ENCODE measurements at regions not wholly inside any gene's neighbourhood (a gene's known extent, or its start where the extent isn't known, plus 50 kb on each side); places are given as distances from the start of the nearest gene placed in this dataset.

DNA sequence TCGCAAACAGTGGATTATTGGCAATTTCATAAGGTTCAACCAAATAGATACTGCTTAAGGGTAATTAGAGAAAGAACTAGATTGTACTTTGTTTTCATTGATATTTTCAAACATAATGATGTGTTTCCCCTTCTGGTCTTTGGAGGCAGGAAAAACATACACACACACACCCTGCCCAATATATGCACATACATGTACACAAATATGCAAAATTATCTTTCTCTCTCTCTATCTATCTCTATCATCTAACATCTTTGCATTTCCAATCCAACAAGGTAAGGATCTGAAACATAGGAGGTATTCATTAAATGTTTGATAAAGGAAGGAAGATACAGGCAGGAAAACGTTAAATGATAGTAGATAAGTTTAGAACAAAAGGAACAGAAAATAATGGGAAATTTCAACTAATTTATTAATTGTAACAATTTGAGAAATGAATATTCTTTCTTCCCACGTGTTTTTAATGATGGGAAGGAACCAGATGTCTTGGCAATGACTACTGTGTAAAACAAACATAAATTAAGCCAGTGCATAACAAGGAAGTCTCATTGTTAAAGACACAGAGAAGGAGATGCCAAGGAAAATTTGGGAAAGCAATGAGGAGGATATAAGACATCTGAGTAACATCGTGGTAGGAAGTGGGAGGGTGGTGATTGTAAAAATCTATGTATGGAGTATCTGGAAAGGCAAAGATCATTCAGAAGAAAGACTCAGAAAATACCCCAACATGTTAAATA, 532.1 kb downstream of the GBA3 start:
- Histone ChIP-seq H3K4me3 (ENCODE audit: low read length) (no peak overlapping the region), H3K27me3 (ENCODE audit: control insufficient read depth, insufficient read depth, low read length) (no peaks in the 10 kb centered on the region), H3K27ac (ENCODE audit: low read length) (no peak overlapping the region), H3K36me3 (ENCODE audit: control insufficient read depth, insufficient read depth, low read length) (no peaks in the 10 kb centered on the region), H3K9me3 (ENCODE audit: control insufficient read depth, insufficient read depth, low read length) (no peaks in the 10 kb centered on the region), H3K4me1 (ENCODE audit: control insufficient read depth, insufficient read depth, low read length) (no peaks in the 10 kb centered on the region)
- ATAC-seq (no peak), DNase-seq (no peak)
- WGBS (ENCODE audit: insufficient coverage), result 73% methylated on average over 2 of the region's 4 CpGs
- Mint-ChIP-seq H3K27ac (no peak overlapping the region), H3K9me3 (peaks cover 19 to 27% of the 10 kb centered on the region in 2 donors), H3K36me3 (peaks cover 5% of the 10 kb centered on the region), H3K4me1 (no peaks in the 10 kb centered on the region), H3K27me3 (ENCODE audit: low read depth in 2 of 2) (no peaks in the 10 kb centered on the region), H3K4me3 (no peak overlapping the region)
- TF ChIP-seq, protein P1, sequence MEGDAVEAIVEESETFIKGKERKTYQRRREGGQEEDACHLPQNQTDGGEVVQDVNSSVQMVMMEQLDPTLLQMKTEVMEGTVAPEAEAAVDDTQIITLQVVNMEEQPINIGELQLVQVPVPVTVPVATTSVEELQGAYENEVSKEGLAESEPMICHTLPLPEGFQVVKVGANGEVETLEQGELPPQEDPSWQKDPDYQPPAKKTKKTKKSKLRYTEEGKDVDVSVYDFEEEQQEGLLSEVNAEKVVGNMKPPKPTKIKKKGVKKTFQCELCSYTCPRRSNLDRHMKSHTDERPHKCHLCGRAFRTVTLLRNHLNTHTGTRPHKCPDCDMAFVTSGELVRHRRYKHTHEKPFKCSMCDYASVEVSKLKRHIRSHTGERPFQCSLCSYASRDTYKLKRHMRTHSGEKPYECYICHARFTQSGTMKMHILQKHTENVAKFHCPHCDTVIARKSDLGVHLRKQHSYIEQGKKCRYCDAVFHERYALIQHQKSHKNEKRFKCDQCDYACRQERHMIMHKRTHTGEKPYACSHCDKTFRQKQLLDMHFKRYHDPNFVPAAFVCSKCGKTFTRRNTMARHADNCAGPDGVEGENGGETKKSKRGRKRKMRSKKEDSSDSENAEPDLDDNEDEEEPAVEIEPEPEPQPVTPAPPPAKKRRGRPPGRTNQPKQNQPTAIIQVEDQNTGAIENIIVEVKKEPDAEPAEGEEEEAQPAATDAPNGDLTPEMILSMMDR (IDR thresholded peaks at IDR 0.05), result no peak
- intact Hi-C loops (cut with micrococcal nuclease), result no loop called here

- no peaks in the 10 kb centered on the region for H3K4me1 Mint-ChIP-seq
Measured at GRCh38 chr4:23220911-23221310, 528.2 kb downstream of the GBA3 start.

DNA sequence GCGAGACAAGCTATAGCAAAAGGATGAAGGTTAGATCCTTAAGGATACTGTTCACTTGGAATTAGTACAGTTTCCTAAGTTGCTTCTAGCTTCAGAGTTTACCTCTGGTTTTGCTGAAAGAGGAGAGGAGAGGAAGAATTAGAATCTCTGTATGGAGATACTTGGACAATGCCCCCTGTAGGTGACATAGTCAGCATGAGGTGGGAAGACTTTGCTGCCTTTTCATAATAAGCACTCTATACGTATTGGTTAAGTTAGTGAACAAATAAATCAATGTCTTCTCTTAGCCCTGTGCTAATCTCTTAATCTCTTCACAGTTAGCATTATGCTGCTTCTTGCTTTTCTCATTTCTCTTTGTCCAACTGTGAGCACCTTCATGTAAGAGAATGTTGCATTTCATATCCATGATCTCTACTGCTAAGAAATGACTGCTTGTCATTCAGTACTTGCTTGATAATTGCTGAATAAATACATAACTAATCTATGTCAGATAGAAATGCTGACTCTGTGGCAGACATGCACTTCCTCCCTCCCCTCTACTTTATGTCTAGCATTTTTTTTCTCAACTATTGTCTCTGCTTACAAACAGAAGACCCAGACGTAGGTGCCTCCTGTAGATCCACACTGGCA, 527.2 kb downstream of the GBA3 start:
- 50% methylated on average over 1 of the region's 3 CpGs for WGBS (ENCODE audit: insufficient coverage)
- H3K36me3 Mint-ChIP-seq, result peaks cover 5% of the 10 kb centered on the region
- H3K4me1 ChIP-seq (ENCODE audit: control insufficient read depth, insufficient read depth, low read length), result no peaks in the 10 kb centered on the region
- H3K4me1 Mint-ChIP-seq, result no peaks in the 10 kb centered on the region
- H3K4me3 Mint-ChIP-seq, result no peak overlapping the region
- H3K27me3 Mint-ChIP-seq (ENCODE audit: low read depth in 2 of 2), result no peaks in the 10 kb centered on the region
- no peaks in the 10 kb centered on the region for H3K36me3 ChIP-seq (ENCODE audit: control insufficient read depth, insufficient read depth, low read length)
- intact Hi-C loops (cut with micrococcal nuclease), result no loop called here
- H3K27ac Mint-ChIP-seq, result no peak overlapping the region
- H3K27ac ChIP-seq (ENCODE audit: low read length), result no peak overlapping the region
- H3K9me3 ChIP-seq (ENCODE audit: control insufficient read depth, insufficient read depth, low read length), result no peaks in the 10 kb centered on the region
- TF ChIP-seq, protein P1 (IDR thresholded peaks at IDR 0.05), result no peak
- ATAC-seq, result no peak
- no peak overlapping the region for H3K4me3 ChIP-seq (ENCODE audit: low read length)
- H3K9me3 Mint-ChIP-seq, result peaks cover 16 to 25% of the 10 kb centered on the region in 2 donors
- no peak for DNase-seq
- H3K27me3 ChIP-seq (ENCODE audit: control insufficient read depth, insufficient read depth, low read length), result no peaks in the 10 kb centered on the region

More at GRCh38 chr4:23220911-23221310, 528.2 kb downstream of the GBA3 start:
- ATAC-seq (no peak), DNase-seq (no peak)
- Mint-ChIP-seq H3K27me3 (ENCODE audit: low read depth in 2 of 2) (no peaks in the 10 kb centered on the region), H3K27ac (no peak overlapping the region), H3K9me3 (peaks cover 16 to 25% of the 10 kb centered on the region in 2 donors), H3K36me3 (peaks cover 5% of the 10 kb centered on the region), H3K4me3 (no peak overlapping the region)
- H3K4me1 ChIP-seq (ENCODE audit: control insufficient read depth, insufficient read depth, low read length), result no peaks in the 10 kb centered on the region
- no peaks in the 10 kb centered on the region for H3K9me3 ChIP-seq (ENCODE audit: control insufficient read depth, insufficient read depth, low read length)
- H3K36me3 ChIP-seq (ENCODE audit: control insufficient read depth, insufficient read depth, low read length), result no peaks in the 10 kb centered on the region
- TF ChIP-seq, protein P1 (IDR thresholded peaks at IDR 0.05), result no peak
- H3K4me3 ChIP-seq (ENCODE audit: low read length), result no peak overlapping the region
- no peak overlapping the region for H3K27ac ChIP-seq (ENCODE audit: low read length)
- WGBS (ENCODE audit: insufficient coverage), result 95% methylated on average over 2 of the region's 2 CpGs
- no peaks in the 10 kb centered on the region for H3K27me3 ChIP-seq (ENCODE audit: control insufficient read depth, insufficient read depth, low read length)
- intact Hi-C loops (cut with micrococcal nuclease), result no loop called here

Data from natural killer cell (primary cell).